NCI-H460 (cell line): ENCODE measurements at regions not wholly inside any gene's neighbourhood (a gene's known extent, or its start where the extent isn't known, plus 50 kb on each side); places are given as distances from the start of the nearest gene placed in this dataset.

Source experiments
- DNase-seq: peaks from one replicate; pipeline ENCODE4 v3.0.0-alpha.2; 2016; ENCODE audit warnings: low read depth; ENCODE audit errors: extremely low read depth

DNA sequence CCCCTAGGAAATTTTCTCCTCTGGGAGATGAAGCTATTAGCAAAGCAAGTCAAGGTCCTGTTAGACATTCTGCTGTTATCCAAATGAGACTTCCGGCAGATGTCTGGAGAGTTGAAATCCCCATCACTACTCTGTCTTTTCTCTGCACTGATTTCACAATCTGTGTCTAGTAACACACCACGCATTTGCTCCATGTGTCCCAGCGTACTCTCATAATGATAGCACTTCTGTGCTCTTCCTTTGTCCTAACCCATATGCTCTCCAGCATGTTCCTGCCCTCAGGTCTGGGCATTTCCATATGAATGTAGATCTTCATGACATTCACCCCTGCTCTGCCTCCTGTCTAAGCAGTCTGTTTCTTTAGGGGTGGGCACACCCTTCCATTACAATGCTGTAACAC lies 1949.0 kb upstream of the WWC1 start:
- DNase-seq: no peak

DNA sequence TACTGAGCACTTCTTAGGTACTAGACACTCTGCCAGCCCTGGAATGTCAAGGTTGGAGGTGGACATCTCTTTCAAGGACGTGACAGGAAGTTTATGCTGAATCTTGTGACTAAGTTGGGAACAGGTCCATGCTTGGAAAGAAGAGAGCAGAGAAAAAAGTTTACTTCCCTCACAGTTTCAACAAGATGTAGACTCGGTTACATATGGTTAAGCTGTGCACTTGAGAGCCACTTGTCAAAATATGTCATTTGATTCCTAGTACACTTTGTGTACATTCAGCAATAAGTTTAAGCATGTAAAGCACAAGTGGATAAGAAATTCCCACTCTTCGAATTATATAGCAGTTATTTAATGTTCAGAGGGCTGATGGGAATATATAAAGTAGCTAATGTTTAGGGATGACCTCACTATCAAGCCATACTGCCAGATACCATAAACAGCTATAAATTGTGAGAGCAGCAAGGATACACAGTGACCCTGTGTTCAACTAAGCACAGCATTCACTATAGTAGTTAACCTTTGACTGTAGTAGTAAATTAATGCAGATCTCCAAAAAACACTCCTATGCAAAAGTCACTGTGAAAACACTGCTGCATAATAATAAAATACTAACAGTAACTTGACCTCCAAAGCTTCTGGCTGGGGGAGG lies 1944.6 kb upstream of the WWC1 start:
- DNase-seq: no peak

DNA sequence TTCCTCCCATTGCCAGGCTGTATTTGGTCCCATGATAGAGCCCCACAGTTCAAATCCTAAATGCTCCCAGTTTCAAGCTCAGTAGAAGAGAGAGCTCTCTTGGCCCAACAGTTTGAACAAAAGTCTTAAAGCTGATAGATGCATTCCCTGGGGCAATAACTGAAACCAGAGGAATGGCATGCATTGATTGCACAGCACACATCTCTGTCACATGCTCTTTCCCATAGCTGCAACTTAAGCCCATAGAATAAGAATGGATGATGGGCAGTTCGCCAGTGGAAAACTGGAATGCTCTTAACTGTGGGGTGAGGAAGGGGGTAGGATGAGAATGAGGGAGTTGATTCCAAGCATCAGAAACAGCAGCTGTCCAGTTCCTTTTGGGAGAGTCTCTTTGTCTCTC lies 1942.4 kb upstream of the WWC1 start:
- DNase-seq: no peak

DNA sequence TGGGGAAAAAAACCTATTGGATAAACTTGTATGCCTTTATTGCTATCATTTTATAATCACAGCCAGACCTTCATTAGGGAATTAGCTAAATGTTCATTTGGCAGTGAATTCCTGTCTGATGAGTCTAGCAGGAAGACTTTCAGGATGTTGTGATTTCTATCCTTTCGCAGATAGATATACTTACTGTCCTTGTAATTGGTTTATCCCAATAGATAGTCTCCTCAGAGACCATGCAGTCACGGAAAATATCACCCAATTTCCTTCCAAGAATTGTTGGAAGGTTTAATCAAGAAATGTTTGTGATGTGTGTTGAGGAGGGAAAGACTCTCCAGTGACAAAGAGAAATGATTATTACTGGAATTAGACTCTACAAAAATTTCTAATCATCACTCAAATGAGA lies 1937.9 kb upstream of the WWC1 start:
- no peak for DNase-seq

DNA sequence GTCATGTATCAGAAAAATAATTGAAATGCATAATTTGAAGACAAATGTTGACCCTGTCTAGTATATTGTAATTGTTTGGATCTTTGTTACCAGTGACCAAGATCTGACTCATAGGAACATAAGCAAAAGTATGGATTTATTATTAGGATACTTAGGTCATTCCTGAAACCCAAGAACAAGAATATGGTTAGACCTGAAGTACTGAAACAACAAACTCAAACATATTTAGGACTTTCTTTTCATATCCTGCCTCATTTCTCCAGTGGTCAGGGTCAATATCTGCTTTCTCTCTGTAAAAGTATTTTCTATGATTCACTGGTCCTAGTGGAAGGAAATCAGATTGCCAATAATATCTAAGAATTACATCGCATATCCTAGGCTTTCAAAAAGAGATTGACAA lies 1937.1 kb upstream of the WWC1 start:
- no peak for DNase-seq

DNA sequence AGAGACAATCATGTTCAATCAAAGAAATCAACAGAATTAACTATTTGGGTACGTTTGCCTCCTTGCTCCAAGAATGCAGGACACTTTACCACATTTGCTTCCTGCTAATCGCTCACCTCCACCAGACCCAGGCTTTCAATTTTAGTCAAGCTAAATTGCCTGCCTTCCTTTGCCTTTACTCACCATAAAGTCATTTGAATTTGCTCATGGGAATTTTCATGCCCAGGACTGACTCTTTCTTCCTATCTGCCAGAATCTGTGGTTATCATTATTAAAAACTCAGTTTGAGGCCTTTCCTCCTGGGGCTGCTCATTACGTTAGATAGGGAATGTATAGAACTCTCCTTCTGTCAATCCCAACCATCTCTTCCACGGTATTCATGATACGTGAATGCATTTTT lies 1935.3 kb upstream of the WWC1 start:
- no peak for DNase-seq

DNA sequence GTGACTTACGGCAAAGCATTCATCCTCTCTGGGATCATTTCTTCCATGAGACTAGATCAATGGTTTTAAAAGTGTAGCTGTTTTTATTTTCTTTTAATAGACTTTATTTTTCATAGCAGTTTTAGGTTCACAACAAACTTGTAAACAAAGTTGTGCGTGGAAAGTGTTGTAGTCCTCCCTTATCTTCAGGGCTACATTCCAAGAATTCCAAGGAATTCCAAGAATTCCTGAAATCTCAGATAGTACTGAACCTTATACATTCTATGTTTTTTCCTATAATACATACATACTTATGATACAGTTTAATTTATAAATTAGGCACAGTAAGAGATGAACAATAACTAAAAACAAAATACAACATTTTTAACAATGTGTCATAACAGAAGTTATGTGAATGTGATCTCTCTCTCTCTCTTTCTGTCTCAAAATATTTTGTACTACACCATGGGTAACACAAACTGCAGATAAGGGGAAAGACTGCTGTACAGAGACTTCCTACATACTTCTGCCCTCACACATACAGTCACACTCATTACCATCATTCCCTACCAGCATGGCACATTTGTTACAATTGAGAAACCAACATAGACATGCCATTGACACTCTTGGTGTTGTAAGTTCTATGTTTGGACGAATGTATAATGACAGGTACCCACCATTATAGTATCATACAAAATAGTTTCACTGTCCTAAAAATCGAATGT lies 1933.2 kb upstream of the WWC1 start:
- no peak for DNase-seq

DNA sequence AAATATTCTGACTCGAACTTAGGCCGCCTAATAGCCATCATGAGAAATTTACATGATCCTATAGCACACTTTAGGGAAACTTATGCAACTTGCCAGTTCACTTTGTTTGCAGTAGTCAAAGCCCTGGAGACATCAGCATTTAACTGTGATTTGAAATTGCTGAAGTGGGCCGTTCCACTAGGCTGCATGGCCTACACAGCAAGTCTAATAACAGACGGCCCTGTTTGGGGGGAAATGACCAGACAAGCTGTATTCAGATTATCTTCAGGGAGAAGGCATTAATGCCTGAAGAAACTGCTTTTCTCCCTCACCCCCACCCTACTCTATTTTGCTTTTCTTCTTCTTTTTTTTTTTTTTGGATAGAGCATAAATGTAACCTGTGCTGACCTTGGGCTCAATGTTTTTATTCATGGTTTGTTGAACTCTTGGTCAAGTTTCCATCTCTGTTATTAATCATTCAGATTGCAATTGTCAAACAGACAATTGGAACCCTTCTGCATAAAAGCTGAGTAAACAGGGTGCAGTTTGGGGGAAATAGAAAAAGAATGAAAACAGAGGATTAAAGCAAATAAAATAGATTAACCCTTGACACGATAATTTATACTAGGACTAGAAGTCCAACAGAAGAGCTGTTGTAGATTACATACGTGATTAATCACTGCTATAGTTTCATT lies 1928.2 kb upstream of the WWC1 start:
- DNase-seq: no peak

DNA sequence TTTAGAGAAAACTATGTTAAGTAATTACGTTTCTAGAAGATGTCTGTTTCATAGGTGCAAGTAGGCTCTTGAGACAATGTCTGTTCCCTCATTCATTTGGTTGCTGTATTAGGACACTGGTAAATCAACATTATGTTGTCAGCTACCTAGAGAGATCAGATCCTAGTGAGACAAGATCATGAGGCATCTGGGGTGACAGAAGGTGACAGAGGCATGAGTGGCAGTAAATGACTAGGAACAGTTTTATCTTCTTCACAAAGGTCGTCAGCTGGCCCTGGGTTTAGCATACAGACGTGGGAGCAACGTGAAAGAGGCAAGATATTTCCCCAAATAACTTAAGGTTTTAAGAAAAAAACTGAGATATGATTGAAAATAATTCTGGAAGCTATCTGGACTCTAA lies 1926.3 kb upstream of the WWC1 start:
- DNase-seq: no peak

DNA sequence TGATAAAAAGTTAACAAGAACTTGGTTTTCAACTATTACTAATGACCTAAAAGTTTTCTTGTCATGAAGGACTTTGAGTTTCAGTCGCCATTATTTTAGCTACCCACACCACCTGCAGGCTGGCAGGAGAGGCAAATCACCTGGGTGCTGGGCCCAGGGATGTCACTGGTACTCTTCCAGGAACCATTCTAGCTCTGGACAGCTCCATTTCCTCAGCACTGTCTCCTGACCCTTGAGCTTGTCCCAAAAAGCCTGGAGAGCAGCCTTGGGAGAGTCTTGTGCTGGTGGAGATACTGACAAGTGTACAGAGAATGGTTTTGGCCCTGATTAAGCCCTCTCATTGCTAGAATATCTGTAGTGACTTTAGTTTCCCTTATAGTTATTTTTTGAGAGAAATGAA lies 1924.1 kb upstream of the WWC1 start:
- no peak for DNase-seq

DNA sequence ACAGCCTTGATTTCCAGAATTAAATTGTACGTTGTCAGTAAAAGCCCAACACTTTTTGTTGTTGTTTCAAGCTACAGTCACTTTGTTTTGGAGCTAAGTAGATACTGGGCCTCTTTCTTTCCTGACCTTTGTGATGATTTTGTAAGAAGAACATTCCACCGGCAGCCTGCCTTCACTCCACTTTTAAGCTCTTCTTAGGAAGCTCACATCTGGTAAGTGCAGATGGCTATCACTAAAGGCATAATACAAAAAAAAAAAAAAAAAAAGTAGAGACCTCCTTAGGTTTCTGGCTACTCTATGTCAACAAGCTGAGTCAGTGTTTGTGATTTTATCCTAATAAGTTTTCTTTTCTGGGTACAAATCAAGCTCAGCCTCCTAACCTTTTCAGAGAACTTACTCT lies 1922.1 kb upstream of the WWC1 start:
- DNase-seq: no peak

DNA sequence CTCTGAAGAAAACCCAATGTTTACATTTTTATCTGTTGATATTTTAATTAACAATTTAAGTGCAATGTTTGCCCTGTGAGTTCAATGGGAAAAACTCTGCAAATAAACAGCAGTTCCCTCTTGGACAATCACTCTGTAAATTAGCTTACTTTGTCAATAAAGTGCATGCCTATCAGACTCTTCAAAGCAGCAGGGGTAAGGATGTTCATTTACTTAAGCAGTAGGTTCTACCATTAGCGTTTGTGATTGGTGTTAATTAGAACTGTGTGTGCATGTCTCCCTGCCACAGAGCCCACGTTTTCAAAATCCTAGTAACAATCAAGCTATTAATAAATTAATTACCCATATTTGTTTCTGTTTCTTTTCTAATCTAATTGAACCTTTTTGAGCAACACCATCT lies 1921.6 kb upstream of the WWC1 start:
- no peak for DNase-seq

DNA sequence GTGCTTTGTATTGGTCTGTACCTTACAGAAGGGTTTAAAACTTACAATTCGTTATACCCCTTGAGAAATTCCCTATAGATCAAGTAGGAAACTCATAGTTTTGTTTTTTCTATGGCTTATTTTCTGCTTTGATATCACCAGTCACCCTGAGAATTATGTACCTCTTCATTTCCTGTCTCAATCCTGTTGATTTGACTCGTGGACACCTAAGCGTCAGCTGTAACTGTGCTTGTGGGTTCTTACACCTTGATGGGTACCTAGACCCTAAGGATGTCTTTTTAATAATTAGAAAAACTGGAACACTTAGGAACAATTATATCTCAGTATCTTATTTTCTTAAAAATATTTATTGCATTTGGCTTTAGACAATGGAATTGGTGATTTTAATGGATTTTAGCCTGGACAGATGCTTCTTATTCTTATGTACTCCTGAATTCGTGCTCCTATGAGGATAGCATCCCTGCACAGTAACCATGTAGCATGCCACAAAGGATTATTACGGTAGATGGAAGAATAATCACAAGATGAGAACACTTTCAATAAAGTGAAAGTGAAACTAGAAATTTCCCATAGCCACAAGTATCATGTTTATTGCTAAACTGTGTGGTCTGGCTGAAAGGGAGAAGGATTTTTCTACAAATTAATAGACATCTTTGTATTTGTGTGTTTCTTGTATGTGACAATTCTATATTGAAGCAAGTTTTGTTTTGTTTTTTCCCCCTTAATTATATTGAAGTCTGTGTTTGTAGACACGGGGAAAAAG lies 1920.3 kb upstream of the WWC1 start:
- peak; percentile 25 for DNase-seq

DNA sequence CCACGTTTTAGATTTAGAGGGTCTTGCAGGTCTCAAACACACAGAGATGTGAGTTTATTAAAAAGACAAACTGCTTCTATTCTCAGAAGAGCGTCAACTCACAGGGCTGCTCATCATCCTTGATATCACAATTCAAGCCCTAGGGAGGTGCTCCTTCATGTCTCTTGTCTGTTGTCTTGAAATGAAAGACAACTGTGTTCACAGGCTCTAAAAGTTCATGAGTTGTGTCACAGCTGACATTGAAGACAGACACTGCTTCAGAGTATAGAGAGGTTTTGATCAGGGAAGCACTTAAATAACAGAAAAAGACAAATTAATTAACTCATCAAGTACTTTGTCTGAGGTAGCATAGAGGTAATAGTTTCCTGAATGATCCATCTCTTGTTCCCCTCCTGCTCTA lies 1917.6 kb upstream of the WWC1 start:
- DNase-seq: no peak

DNA sequence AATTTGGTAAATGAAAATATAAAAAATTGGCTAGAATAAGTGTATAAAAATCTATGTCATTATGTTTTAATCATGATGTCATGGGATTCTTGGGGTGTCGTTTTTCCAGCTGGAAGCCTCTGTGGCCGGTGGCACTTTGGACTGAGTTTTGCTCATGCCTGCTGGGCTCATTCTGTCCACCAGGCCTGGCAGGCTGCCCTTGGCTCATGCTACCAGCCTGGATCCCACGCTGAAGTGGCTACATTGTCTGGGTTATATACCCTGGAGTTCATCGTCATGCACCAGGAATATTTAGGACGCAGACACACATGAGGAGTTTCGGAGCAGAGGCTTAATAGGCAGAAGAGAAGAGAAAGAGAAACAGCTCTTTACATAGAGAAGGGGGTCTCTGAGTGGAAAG lies 1913.7 kb upstream of the WWC1 start:
- DNase-seq: no peak

DNA sequence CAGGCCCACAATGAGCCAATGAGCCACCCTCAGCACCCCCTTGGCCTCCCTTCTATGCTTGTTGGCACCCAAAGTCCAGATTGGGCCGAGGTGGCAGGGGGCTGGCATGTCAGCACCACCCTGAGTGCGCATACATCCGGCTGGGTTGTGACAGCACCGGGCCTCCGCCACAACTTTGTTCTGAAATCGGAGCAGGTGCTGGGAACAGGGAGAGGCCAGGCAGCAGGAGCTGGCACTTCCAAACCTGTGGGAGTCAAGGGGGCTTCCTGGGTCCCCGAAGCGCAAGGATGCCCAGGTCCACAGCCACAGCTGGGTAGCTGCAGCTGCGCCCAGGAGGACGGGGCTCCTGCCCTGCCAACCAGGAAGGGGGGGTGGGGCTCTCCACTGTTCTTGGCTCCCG lies 1911.9 kb upstream of the WWC1 start:
- DNase-seq: no peak

DNA sequence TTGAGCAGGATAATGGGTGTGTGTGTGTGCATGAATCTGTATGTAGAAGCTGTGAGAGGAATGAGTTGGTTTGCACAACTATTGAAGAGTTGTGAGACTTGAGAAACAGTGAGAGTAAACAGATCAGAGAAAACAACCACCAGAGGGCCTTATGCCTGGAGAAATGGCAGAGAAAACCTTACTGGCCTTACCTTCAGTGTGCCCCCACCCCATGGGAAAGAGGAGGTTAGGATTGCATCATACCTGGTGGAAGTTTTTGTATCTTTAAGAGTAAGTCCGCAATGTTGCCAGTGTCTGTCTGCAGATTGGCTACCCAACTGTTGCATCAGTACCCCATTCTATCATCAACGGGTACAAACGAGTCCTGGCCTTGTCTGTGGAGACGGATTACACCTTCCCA lies 1909.4 kb upstream of the WWC1 start:
- no peak for DNase-seq

DNA sequence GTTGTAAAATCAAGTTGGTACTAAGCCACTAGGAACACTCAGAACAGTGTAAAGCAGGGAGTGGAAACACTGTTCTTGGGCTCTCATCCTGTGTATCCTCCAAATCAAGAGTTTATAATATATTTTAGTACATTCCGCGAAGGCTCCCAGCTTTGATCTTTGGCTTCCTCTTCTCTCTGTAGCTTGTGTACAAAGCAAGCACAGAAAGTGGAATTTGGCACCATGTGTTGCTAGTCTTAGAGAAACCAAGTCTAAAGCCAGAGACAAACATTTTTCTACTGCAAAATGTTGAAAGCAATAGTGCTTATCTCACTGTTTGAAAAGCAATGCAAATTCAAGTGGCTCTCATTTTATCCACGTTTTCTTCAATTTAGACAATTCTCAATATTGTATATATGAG lies 1893.3 kb upstream of the WWC1 start:
- DNase-seq: no peak

DNA sequence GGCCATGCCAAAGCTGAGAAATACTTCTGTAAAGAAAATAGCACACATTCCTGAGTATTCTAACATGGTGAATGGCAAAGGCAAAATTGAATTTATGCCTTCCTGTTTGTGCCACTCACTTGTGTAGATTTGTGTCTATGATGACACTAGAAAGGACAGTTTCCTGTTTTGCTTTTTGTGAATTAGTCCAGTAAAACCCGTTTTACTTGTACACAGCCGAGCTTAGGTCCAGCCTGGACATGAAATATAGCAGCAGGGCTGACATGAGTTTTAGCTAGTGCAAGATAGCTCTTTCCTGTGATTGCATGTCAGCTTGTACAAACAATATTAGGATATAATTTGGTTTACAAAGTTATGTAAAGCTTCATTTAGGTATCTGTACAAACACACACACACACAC lies 1891.7 kb upstream of the WWC1 start:
- DNase-seq: no peak

DNA sequence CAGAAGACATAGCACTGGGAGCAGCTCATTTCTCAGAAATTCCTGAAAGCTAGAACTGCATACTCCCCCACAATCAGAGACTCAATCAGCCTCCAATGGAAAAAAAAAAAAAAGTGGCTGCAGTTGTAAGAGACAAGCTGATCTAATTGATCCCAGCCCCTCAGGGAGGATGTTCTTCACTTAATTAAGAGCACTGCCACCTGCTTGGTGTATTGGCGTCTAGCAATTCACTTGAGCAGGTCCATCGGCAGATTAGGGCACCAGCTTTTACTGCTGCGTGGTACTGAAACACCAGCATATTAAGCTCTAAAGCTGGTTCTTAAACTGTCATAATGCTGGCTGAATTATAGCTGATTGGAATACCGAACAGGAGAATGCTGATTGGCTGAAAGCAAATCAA lies 1890.1 kb upstream of the WWC1 start:
- no peak for DNase-seq

DNA sequence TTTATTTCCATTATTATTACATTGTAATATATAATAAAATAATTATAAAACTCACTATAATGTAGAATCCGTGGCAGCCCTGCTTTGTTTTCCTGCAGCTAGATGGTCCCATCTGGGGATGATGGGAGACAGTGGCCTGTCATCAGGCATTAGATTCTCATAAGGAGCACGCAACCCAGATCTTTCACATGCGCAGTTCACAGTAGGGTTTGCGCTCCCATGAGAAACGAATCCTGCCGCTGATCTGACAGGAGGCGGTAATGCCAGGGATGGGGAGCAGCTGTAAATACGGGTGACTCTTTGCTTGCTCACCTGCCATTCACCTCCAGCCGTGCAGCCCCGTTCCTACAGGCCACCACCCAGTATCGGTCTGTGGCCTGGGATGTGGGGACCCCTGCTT lies 1879.3 kb upstream of the WWC1 start:
- no peak for DNase-seq

DNA sequence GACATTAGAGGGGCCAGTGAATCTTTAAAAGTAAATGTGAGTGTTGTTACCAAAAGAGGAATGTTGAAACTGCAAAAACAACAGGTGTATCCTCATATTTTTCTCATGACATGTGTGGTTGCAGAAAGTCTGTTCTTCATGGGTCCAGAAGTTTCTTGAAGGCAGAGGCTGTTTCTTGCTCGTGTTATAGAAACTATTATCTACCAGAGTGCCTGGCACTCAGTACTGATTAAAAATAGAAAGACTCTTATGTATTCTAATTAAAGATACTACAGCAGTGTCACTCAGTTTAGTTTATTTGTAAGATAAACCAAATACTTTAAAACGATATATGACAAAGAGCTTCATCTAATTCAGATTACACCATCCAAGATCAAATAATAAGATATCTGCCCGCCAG lies 1864.2 kb upstream of the WWC1 start:
- no peak for DNase-seq
